Left forelimb (tissue), 1 donor: ENCODE measurements at regions not wholly inside any gene's neighbourhood (a gene's known extent, or its start where the extent isn't known, plus 50 kb on each side); places are given as distances from the start of the nearest gene placed in this dataset.
A peak's percentile ranks its signal among the peaks of the same experiment; 100 is the strongest.

Source experiments
- DNase-seq: peaks from one replicate; pipeline ENCODE4 v3.0.0-alpha.2; 2018; ENCODE audit warnings: low spot score

DNA sequence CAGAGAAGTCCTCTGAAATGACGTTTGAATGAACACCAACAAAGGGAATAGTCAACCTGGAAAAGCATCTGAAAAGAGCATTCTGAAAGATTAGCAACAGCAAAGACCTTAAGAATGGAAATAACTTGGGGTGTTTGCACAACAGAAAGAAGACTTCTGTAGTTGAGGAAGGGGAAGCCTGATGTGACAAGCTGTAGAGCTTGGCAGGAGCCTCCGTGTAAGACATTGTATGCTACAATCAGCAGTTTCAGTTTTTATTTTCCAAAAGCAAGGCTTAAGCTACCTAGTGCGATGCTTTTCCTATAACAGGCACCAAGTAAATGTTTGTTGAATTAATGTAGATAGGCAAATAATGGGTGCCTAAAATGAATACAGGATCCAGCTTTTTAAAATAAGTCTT, 484.0 kb downstream of the SPRY1 start:
- no peak for DNase-seq

DNA sequence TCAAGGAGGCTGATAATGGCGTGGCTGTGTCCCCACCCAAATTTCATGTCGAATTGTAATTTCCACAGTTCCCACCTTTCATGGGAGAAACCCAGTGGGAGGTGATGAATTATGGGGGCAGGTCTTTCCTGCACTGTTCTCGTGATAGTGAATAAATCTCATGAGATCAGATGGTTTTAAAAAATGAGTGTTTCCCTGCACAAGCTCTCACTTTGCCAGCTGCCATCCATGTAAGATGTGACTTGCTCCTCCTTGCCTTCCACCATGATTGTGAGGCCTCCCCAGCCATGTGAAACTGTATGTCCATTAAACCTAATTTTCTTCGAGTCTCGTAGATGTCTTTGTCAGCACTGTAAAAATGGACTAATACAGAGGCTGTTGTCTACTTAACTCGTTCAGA, 488.3 kb downstream of the SPRY1 start:
- no peak for DNase-seq

DNA sequence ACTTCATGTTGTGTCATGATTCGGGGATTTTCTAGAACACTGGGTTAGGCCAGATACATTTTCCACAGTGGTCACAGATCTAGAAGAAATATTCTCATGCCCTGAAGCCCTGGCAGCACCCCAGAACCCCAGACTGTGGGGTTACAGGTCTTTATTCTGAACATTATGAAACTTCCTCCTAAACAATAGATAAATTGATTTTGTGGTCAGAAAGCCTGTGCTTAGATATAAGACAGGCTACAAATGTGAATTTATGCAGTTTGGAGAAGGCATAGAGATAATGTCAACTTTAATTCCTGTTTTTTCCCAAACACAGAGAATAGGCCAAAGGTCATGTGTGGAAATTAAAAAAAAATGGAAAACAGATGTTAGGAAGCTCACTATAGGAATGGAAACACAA, 492.9 kb downstream of the SPRY1 start:
- no peak for DNase-seq

DNA sequence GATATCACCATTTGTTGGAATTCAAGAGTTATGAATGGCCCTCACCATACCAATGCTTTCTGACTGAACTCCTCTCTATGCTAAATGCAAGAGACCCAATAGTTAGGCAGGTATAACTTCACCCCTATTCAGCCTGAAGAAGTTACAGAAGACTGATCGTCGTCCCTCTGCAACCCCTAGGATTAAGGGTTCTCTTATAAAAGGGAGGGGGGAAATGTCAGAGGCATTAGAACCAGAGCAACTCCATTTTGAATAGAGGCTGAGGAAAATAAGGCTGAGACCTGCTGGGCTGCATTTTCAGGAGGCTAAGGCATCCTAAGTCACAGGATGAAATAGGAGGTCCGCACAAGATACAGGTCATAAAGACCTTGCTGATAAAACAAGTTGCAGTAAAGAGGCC, 494.3 kb downstream of the SPRY1 start:
- no peak for DNase-seq

DNA sequence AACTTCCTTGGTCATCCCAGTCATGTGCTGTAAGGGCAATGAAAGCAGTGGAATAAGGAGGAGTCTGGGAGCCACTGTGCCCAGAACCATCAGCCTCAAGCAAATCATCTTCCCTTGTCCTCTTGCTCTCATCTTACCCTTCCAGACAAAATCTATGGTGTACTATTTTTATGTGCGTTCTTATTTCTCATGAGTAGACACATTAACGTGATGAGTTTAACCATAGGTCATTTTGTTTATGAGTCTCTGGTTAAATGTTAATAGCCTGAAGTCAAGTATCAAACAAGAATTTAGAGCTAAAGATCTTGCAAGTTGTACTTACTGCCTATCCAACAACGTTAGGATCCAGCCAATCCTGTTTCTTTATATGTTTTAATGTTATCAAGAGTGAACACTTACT, 495.3 kb downstream of the SPRY1 start:
- no peak for DNase-seq

DNA sequence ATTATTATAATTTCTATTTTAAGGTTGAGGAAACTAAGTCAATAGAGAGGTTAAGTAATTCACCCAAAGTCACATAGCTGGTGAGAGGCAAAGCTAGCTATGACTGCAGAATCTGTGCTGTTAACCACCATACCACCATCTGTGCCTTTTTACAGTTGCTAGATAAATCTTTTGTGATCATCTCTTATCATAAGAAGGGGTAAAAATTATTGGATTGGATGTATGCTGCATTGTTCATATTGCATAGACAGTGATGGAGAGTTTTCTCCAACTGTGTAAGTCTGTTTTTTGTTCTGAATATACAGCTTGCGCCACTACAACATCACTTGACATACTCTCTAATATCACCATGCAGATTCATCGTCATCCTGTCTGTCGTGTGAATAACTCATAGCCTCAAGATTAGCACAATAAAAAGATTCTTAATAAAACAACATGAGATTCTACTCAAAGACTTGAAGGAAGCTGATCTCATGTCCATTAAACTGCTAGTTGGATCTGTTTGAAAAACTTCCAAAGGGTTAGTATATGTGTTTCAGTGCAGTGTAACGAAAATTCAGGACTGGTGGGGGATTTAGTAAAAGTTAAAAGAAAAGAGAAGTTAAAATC, 495.9 kb downstream of the SPRY1 start:
- no peak for DNase-seq

DNA sequence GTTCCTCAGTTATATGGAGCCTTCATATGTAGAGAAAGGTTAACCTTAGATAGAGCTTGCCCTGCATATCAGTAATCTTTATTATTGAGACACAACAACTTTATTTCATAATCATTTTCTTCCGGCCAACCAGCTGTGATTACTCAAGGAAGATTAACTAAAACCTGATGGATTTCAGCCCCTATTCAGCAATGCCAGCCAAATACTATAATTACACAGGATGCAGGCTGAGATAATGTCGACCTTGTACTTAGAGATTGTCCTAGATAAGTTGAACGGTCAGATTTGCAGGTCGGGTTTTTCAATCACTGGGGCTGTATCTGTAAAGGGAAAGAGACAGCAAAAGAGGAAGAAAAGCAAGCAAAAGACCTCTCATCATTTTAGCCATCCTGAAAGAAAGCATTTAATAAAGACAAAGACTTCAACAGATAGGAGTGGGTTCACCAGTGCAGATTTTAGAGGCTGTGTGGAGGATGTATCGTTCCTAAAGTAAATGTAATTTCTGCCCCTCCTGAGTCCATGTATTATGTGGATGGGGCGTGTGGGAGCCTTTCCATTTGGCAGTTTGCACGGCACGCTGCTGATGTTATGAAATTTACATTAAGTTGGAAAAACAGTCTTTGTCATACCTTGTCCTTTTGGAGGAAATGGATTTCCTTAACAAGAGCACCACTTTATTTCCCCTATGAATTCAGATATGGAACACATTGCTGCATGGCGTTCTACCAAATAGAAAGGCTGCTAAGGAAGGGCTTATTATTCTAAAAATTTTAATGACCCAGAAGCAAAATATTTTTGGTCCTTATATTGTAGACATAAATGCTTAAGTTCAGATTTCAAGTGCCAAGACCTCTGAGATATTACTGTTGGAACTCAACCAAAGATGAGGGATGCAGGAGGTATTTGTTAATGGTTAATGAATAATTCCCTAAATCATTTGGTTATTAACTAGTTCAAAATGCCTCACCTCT, 496.7 kb downstream of the SPRY1 start:
- peak; percentile 73 for DNase-seq

DNA sequence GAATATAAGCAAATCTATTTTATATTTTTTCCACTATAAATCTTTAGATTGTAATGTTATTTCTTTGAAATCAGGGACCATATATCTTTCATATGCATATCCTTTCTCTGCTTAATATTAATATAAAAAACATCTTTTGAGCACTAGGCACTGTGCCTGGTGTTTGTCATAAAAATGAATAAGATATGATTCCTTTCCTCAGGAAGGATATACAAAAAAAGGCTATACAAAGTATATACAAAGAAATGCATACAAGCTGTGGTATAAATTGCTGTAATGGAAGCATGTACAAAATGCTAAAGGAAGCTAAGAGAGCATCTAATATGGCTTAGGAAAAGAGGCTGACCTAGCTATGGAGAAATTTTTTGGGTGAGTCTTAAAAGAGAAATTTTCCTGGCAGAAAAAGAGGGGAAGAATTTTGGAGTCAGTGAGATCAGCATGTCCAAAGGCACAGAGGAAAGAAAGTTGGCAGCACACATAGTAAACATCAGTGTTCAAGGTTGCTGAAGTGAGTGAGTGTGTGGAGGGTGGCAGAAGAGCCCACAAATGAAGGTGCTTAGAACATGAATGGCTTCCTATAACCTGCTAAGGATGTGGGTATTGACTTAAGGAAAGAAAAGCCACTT, 500.0 kb downstream of the SPRY1 start:
- no peak for DNase-seq

DNA sequence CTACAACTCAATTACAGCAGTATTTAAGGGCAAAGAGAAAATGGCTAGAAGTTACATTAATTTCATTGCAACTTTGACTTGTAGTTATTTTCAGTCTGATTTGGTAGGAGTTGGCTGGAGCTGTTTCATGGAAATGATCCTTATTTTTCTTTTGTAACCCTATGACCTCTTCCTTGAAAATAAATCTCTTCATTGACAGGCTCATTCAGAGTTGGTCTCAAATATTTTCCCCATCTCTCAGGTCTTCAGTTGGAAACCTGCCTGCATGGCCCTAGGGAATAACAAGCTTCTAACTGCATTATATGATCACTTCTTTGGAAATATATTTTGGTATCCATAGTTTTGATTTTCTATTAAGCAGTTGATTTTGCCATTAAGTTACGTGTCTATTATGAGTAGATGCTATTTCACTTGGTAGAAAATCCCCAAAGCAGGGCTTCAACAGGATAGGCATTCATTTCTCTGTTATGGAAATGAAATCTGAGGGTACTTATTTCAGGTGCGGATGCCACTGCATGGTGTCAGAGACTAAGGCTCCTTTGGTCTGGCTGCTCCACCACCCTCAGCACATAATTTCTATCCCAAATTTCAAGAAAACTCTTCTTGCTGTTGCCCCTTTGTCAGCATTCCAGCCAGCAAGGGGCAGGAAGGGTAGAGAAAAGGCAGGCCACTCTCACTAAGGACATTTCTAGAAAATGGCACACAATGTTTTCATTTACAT, 502.5 kb downstream of the SPRY1 start:
- DNase-seq: no peak

DNA sequence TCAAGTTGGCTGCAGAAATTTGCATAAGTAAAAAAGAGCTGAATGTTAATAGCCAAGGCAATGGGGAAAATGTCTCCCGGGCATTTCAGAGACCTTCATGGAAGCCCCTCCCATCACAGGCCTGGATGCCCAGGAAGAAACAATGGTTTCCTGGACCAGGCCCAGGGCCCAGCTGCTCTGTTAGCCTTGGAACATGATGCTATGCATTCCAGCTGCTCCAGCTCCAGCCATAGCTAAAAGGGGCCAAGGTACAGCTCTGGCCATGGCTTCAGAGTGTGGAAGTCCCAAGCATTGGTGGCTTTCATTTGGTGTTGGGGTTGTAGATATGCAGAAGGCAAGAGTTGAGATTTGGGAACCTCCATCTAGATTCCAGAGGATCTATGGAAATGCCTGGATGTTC, 508.3 kb downstream of the SPRY1 start:
- no peak for DNase-seq

DNA sequence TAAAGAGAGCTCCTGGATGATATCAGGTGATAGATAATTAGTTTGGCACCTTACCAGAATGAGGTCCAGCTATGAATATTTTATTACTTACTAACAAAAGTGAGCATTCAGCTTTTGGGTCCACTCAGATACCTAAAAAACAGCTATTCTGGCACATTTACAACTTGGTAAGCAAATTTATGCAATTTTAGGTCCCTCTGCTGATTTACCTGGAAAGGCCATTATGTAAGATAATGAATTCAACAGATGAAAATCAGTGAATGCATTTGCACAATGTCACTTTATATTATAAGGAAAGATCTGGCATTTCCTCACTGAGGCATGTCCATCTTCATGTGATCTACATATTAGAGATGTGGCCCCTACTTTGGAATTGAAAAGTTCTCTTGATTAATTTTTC, 517.0 kb downstream of the SPRY1 start:
- no peak for DNase-seq

DNA sequence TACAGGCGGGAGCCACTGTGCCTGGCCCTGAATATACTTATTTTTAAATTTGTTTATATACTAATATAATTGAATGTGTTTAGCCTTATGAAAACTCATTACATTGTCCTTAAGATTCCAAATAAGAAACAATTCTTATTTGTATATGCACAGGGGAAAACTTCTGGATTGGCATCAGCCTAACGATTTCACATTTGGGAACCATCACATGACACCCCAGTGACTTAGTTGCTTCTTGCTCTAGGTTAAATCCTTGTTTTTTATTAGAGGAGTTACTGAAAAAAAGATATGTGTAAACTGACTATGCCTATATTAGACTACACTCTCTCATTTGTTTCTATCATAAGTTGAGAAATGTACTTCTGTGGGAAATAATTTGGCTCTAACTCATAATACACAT, 520.2 kb downstream of the SPRY1 start:
- DNase-seq: no peak

DNA sequence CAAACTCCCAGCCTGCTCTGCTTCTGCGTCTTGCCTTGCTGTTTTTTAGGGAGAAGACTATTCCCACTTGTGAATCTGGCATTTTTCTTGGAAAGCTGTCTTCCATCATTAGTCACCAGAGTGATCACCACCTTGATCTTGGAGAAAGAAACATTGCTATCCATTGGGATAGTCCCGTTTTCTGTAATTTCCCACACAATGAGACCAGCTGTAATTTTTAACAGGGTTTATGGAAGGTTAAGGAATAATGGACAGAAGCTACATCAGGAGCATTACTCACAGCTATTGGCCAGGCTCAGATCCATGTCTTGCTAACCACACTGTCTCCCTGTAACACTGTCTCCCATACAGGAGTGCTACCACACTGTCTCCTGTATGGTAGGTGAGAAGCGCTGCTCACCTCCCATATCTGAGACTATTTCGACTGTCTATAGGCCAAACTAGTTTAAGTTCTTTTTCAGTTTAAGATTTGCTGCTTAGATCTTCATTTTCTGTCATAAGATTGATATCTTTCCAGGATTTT, 523.0 kb downstream of the SPRY1 start:
- DNase-seq: no peak

DNA sequence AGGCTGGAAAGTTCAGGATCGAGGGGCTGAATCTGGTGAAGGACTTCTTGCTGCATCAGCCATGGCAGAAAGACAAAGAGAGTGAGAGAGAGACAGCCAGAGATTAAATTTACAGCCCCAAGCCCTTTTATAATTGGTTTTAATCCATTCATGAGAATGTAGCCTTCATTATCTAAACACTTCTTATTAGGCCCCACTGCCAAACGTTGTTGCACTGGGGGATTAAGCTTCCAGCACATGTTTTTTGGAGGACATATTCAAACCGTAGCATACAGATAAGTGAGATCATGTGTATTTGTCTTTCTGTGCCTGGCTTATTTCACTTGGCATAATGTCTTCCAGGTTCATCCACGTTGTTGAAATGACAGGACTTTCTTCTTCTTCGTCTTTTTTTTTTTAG, 524.7 kb downstream of the SPRY1 start:
- no peak for DNase-seq

DNA sequence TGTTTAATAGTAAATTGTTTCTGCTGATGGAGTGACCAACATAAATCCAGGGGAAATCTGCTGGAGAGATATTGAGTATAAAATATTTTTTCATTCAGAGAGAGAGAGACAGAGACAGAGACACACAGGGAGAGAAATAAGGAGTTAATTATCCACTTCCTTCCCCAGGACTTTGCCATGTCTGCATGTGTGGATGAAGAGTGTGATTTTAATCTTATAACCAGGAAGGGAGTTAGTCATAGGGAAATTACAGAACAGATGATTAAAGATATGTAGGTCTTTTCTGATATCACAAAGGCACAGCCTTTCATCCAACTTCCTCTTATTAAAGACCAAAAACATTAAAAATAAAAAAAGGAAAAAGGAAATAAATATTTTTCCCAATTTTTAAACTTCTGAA, 526.3 kb downstream of the SPRY1 start:
- no peak for DNase-seq

DNA sequence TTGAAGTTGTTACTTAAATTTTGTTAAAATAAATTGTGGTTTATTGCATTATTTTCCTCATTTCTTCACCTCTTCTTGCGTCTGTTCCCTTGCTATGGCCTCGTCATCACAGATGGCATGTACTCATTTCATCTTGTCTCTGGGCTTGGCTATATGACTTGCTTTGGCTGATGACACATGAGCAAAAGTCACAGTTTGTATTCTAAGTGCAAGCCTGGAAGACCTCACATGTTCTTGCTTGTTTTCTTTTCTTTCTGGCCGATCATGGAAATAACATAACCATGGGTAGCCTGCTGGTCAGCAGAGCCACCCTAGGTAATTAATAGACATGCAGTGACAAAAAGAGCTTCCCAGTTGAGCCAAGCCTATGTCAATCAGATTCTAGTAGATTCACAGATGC, 527.9 kb downstream of the SPRY1 start:
- DNase-seq: no peak

DNA sequence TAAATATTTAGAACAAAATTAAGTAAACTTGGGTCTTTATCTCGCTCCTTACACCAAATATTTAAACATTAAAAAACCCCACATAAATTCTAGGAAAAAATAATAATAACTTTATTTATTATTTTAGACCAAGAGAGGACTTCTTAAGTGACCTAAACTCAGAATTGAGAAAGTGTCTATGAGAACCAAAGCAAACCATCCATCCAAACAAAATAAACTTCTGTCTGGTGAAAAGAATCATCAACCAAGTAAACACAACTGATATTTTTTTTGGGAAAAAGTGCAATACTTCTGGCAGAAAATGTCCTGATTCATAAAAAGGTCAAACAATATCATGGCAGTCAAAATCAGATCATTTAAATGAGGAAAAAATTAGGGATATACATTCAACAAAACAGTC, 533.0 kb downstream of the SPRY1 start:
- no peak for DNase-seq

DNA sequence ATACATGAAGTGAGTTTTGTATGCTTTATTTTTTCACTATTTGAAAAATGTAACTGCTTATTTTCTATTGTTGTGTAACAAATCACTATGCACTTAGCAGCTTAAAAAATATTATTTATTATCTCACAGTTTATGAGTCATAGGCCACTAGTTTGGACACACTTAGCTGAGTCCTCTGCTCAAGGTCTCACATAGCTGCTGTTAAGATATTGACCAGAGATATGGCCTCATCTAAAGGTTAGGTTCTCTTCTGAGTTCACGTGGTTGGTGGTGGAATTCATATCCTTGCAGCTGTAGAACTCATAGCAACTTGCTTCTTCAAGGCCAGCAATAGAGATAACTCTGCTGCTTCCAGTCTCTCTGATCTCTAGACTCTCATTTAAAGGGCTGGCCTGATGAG, 534.4 kb downstream of the SPRY1 start:
- no peak for DNase-seq

DNA sequence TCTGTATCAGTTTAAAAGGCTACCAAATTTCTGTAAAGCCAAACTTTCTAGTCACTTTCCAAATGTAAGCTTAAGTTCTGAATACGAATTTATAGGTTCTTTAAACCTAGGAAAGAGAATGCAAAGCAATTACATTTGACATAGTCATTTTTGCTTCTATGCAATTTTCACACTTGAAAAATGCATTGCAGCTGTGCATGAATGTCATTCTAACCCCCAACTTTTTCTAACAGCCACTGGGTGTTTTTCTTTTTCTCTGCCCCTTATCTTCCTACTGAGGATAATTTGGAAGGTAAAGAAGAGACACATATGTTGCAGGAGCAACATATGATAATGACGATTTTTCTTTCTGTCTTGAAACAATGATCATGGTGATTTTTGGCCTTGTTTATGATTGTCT, 537.5 kb downstream of the SPRY1 start:
- DNase-seq: no peak

DNA sequence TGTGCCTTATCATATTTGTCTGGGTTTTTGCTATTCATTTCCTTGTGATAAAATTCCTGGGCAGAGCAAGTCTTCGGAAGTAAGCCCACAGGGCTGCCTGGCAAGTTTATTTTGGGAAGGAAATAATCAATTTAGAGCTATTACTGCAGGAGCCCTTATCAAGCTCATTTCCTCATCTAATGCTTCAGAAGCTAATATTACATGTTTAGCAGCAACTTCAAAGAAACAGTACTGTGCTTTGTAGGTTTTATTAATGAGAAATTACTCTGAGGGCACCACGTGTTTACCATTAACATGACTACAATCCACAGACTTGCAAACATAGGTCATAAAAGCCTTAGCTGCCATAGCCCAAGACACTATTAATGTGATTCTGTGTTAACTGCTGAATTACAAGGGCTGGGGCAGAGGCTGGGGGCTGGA, 540.0 kb downstream of the SPRY1 start:
- DNase-seq: no peak

DNA sequence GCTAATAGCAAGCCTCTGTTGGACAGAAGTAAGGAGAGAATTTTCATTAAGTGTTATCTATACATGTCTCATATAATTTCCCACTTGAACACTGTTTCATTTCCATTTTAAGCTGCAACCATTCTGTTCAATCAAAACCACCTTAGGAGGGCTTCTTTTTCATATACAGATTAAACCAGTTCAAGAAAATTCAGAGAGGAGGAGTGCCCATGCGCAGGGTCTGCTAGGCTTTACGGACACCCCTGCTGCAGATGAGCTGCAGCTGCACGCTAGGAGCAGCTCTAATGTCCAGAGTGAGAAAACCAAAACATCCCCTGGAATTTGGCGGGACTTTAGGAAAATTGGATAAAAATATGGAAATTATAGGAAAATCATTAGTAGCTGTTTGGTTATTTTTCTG, 541.0 kb downstream of the SPRY1 start:
- no peak for DNase-seq

DNA sequence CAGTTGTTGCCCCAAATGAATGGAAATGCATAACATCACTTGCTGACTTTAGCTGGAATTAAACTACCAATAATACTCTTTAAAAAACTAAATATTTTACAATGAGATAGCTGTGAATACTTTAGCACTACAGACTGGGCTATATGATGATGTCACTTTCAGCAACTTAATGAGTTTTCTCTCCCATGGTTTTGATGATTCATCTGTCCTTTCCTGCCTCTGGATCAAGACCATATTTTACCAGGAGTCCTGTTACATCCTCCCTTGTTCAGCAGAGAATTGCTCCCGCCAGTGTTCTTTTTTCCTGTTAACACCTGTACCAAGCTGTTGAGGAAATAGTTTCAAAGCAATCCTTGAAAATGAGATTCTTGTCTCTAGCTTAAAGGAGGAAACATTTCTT, 543.0 kb downstream of the SPRY1 start:
- DNase-seq: no peak
